ENCODE measurements at regions not wholly inside any gene's neighbourhood (a gene's known extent, or its start where the extent isn't known, plus 50 kb on each side); places are given as distances from the start of the nearest gene placed in this dataset.

- no peaks in the 10 kb centered on the region for H3K36me3 ChIP-seq (ENCODE audit: control insufficient read depth, insufficient read depth, low read length)
- H3K4me1 ChIP-seq (ENCODE audit: control insufficient read depth, insufficient read depth, low read length, poor library complexity, severe bottlenecking), result peaks cover 59% of the 10 kb centered on the region
- no peaks in the 10 kb centered on the region for H3K9me3 ChIP-seq (ENCODE audit: control insufficient read depth, low read length)
- no peak overlapping the region for H3K4me3 ChIP-seq (ENCODE audit: insufficient read depth, low read depth, low read length, poor library complexity, severe bottlenecking)
- H3K27ac ChIP-seq (ENCODE audit: insufficient read depth, low read length, poor library complexity, severe bottlenecking), result peak overlapping the region; percentile 89
- no peaks in the 10 kb centered on the region for H3K27me3 ChIP-seq (replicated peaks; ENCODE audit: control insufficient read depth, insufficient read depth, low read length, poor library complexity, severe bottlenecking)
- peak in 2 of 3 donors; percentile 14 to 22 for DNase-seq
Measured at GRCh38 chr2:8484502-8485283, 197.2 kb upstream of the ID2 start.

GRCh38 chr2:8485736-8486135, 196.1 kb upstream of the ID2 start:
- Histone ChIP-seq H3K4me1 (ENCODE audit: control insufficient read depth, insufficient read depth, low read length, poor library complexity, severe bottlenecking) (peaks cover 62% of the 10 kb centered on the region), H3K4me3 (ENCODE audit: insufficient read depth, low read depth, low read length, poor library complexity, severe bottlenecking) (no peak overlapping the region)
- DNase-seq, result no peak

GRCh38 chr2:8486141-8486540, 195.7 kb upstream of the ID2 start:
- Histone ChIP-seq H3K4me1 (ENCODE audit: control insufficient read depth, insufficient read depth, low read length, poor library complexity, severe bottlenecking) (peaks cover 60% of the 10 kb centered on the region), H3K27me3 (replicated peaks; ENCODE audit: control insufficient read depth, insufficient read depth, low read length, poor library complexity, severe bottlenecking) (no peaks in the 10 kb centered on the region), H3K27ac (ENCODE audit: insufficient read depth, low read length, poor library complexity, severe bottlenecking) (peak overlapping the region; percentile 89), H3K4me3 (ENCODE audit: insufficient read depth, low read depth, low read length, poor library complexity, severe bottlenecking) (no peak overlapping the region), H3K9me3 (ENCODE audit: control insufficient read depth, low read length) (no peaks in the 10 kb centered on the region), H3K36me3 (ENCODE audit: control insufficient read depth, insufficient read depth, low read length) (no peaks in the 10 kb centered on the region)
- DNase-seq, result no peak

More at GRCh38 chr2:8485736-8486135, 196.1 kb upstream of the ID2 start:
- Histone ChIP-seq H3K27me3 (replicated peaks; ENCODE audit: control insufficient read depth, insufficient read depth, low read length, poor library complexity, severe bottlenecking) (no peaks in the 10 kb centered on the region), H3K36me3 (ENCODE audit: control insufficient read depth, insufficient read depth, low read length) (no peaks in the 10 kb centered on the region), H3K9me3 (ENCODE audit: control insufficient read depth, low read length) (no peaks in the 10 kb centered on the region), H3K27ac (ENCODE audit: insufficient read depth, low read length, poor library complexity, severe bottlenecking) (peak overlapping the region; percentile 89)

GRCh38 chr2:8487461-8487932, 194.4 kb upstream of the ID2 start:
- no peaks in the 10 kb centered on the region for H3K9me3 ChIP-seq (ENCODE audit: control insufficient read depth, low read length)
- H3K36me3 ChIP-seq (ENCODE audit: control insufficient read depth, insufficient read depth, low read length), result no peaks in the 10 kb centered on the region
- DNase-seq, result peak in 2 of 3 donors; percentile 14 to 36
- H3K27me3 ChIP-seq (replicated peaks; ENCODE audit: control insufficient read depth, insufficient read depth, low read length, poor library complexity, severe bottlenecking), result no peaks in the 10 kb centered on the region
- H3K4me3 ChIP-seq (ENCODE audit: insufficient read depth, low read depth, low read length, poor library complexity, severe bottlenecking), result peak overlapping the region; percentile 58
- peaks cover 47% of the 10 kb centered on the region for H3K4me1 ChIP-seq (ENCODE audit: control insufficient read depth, insufficient read depth, low read length, poor library complexity, severe bottlenecking)
- H3K27ac ChIP-seq (ENCODE audit: insufficient read depth, low read length, poor library complexity, severe bottlenecking), result peak overlapping the region; percentile 89

- H3K27ac ChIP-seq (ENCODE audit: insufficient read depth, low read length, poor library complexity, severe bottlenecking), result peak overlapping the region; percentile 89
- H3K9me3 ChIP-seq (ENCODE audit: control insufficient read depth, low read length), result no peaks in the 10 kb centered on the region
- DNase-seq, result peak; percentile 73 to 77 (median 76)
- peaks cover 40% of the 10 kb centered on the region for H3K4me1 ChIP-seq (ENCODE audit: control insufficient read depth, insufficient read depth, low read length, poor library complexity, severe bottlenecking)
- peak overlapping the region; percentile 58 for H3K4me3 ChIP-seq (ENCODE audit: insufficient read depth, low read depth, low read length, poor library complexity, severe bottlenecking)
- H3K27me3 ChIP-seq (replicated peaks; ENCODE audit: control insufficient read depth, insufficient read depth, low read length, poor library complexity, severe bottlenecking), result no peaks in the 10 kb centered on the region
- no peaks in the 10 kb centered on the region for H3K36me3 ChIP-seq (ENCODE audit: control insufficient read depth, insufficient read depth, low read length)
Measured at GRCh38 chr2:8488001-8488738, 193.7 kb upstream of the ID2 start.

GRCh38 chr2:8489221-8489620, 192.6 kb upstream of the ID2 start:
- no peak for DNase-seq
- peak overlapping the region; percentile 89 for H3K27ac ChIP-seq (ENCODE audit: insufficient read depth, low read length, poor library complexity, severe bottlenecking)
- no peak overlapping the region for H3K4me3 ChIP-seq (ENCODE audit: insufficient read depth, low read depth, low read length, poor library complexity, severe bottlenecking)
- H3K27me3 ChIP-seq (replicated peaks; ENCODE audit: control insufficient read depth, insufficient read depth, low read length, poor library complexity, severe bottlenecking), result no peaks in the 10 kb centered on the region
- peaks cover 38% of the 10 kb centered on the region for H3K4me1 ChIP-seq (ENCODE audit: control insufficient read depth, insufficient read depth, low read length, poor library complexity, severe bottlenecking)
- H3K9me3 ChIP-seq (ENCODE audit: control insufficient read depth, low read length), result no peaks in the 10 kb centered on the region
- H3K36me3 ChIP-seq (ENCODE audit: control insufficient read depth, insufficient read depth, low read length), result no peaks in the 10 kb centered on the region

- no peak for DNase-seq
- Histone ChIP-seq H3K9me3 (ENCODE audit: control insufficient read depth, low read length) (no peaks in the 10 kb centered on the region), H3K36me3 (ENCODE audit: control insufficient read depth, insufficient read depth, low read length) (no peaks in the 10 kb centered on the region), H3K27me3 (replicated peaks; ENCODE audit: control insufficient read depth, insufficient read depth, low read length, poor library complexity, severe bottlenecking) (no peaks in the 10 kb centered on the region), H3K4me1 (ENCODE audit: control insufficient read depth, insufficient read depth, low read length, poor library complexity, severe bottlenecking) (peaks cover 38% of the 10 kb centered on the region), H3K4me3 (ENCODE audit: insufficient read depth, low read depth, low read length, poor library complexity, severe bottlenecking) (no peak overlapping the region), H3K27ac (ENCODE audit: insufficient read depth, low read length, poor library complexity, severe bottlenecking) (peak overlapping the region; percentile 89)
Measured at GRCh38 chr2:8489751-8490150, 192.1 kb upstream of the ID2 start.

GRCh38 chr2:8490166-8490721, 191.6 kb upstream of the ID2 start:
- Histone ChIP-seq H3K27ac (ENCODE audit: insufficient read depth, low read length, poor library complexity, severe bottlenecking) (peak overlapping the region; percentile 89), H3K36me3 (ENCODE audit: control insufficient read depth, insufficient read depth, low read length) (no peaks in the 10 kb centered on the region), H3K4me1 (ENCODE audit: control insufficient read depth, insufficient read depth, low read length, poor library complexity, severe bottlenecking) (peaks cover 34% of the 10 kb centered on the region)

GRCh38 chr2:8491296-8492027, 190.4 kb upstream of the ID2 start:
- Histone ChIP-seq H3K27ac (ENCODE audit: insufficient read depth, low read length, poor library complexity, severe bottlenecking) (no peak overlapping the region), H3K4me1 (ENCODE audit: control insufficient read depth, insufficient read depth, low read length, poor library complexity, severe bottlenecking) (peaks cover 26% of the 10 kb centered on the region), H3K4me3 (ENCODE audit: insufficient read depth, low read depth, low read length, poor library complexity, severe bottlenecking) (no peak overlapping the region), H3K27me3 (replicated peaks; ENCODE audit: control insufficient read depth, insufficient read depth, low read length, poor library complexity, severe bottlenecking) (no peaks in the 10 kb centered on the region), H3K9me3 (ENCODE audit: control insufficient read depth, low read length) (no peaks in the 10 kb centered on the region), H3K36me3 (ENCODE audit: control insufficient read depth, insufficient read depth, low read length) (no peaks in the 10 kb centered on the region)
- DNase-seq, result no peak

More at GRCh38 chr2:8490166-8490721, 191.6 kb upstream of the ID2 start:
- no peaks in the 10 kb centered on the region for H3K9me3 ChIP-seq (ENCODE audit: control insufficient read depth, low read length)
- no peak for DNase-seq
- no peaks in the 10 kb centered on the region for H3K27me3 ChIP-seq (replicated peaks; ENCODE audit: control insufficient read depth, insufficient read depth, low read length, poor library complexity, severe bottlenecking)
- H3K4me3 ChIP-seq (ENCODE audit: insufficient read depth, low read depth, low read length, poor library complexity, severe bottlenecking), result no peak overlapping the region

Data from effector memory CD4-positive, alpha-beta T cell (primary cell).